ENCODE measurements at regions not wholly inside any gene's neighbourhood (a gene's known extent, or its start where the extent isn't known, plus 50 kb on each side); places are given as distances from the start of the nearest gene placed in this dataset.

- no peak for TF ChIP-seq CTCF (conservative IDR thresholded peaks at IDR 0.05 in 1 of 2, IDR thresholded peaks at IDR 0.05 in 1 of 2; ENCODE audit: extremely low read depth in 1 of 2, insufficient read depth in 1 of 2, low read depth in 1 of 2, low read length in 2 of 2)
- no peak for TF ChIP-seq EZH2 (IDR thresholded peaks at IDR 0.05; ENCODE audit: borderline replicate concordance, low read length)
Measured at GRCh38 chr19:31001991-31002390, 347.2 kb downstream of the TSHZ3 start.

Measured in mammary epithelial cell (primary cell).